Neural cell (in vitro differentiated cells): ENCODE measurements at regions not wholly inside any gene's neighbourhood (a gene's known extent, or its start where the extent isn't known, plus 50 kb on each side); places are given as distances from the start of the nearest gene placed in this dataset.

ENCODE experiments used
- H2AFZ ChIP-seq: fragments of 200-600, 300-800 bp; sonication (generic), shearing (Covaris generic); 2 replicates; pipeline ENCODE4 v1.6.0; 2014; ENCODE audit warnings: low read depth, mild to moderate bottlenecking, antibody characterized with exemption, low read length, moderate library complexity
- H3F3A ChIP-seq: fragments of 200-600 bp; shearing (Covaris generic); 2 replicates; pipeline ENCODE4 v1.6.1; 2016; ENCODE audit warnings: mild to moderate bottlenecking, moderate library complexity, mixed read lengths, antibody characterized with exemption, low read length; ENCODE audit not compliant: insufficient read depth, poor library complexity, severe bottlenecking
- H3K27ac ChIP-seq: fragments of 200-600, 300-800 bp; sonication (generic), shearing (Covaris generic); 2 replicates; pipeline ENCODE4 v1.5.1; 2014; ENCODE audit warnings: mild to moderate bottlenecking, low read length, moderate library complexity
- H3K27me3 ChIP-seq: fragments of 300-800, 200-600 bp; sonication (generic), shearing (Covaris generic); 2 replicates; pipeline ENCODE4 v1.6.0; 2014; ENCODE audit warnings: mild to moderate bottlenecking, low read depth, low read length, moderate library complexity; ENCODE audit not compliant: insufficient read depth
- H3K36me3 ChIP-seq: fragments of 300-800, 200-600 bp; sonication (generic), shearing (Covaris generic); 2 replicates; pipeline ENCODE4 v1.5.1; 2014; ENCODE audit warnings: mild to moderate bottlenecking, antibody characterized with exemption, low read length, moderate library complexity; ENCODE audit not compliant: insufficient read depth
- H3K4me2 ChIP-seq: fragments of 300-800, 200-600 bp; sonication (generic), shearing (Covaris generic); 2 replicates; pipeline ENCODE4 v1.6.0; 2014; ENCODE audit warnings: mild to moderate bottlenecking, low read length
- H3K4me3 ChIP-seq: fragments of 300-800, 200-600 bp; sonication (generic), shearing (Covaris generic); 2 replicates; pipeline ENCODE4 v1.5.1; 2014; ENCODE audit warnings: mild to moderate bottlenecking, low read length, moderate library complexity
- H3K79me2 ChIP-seq: fragments of 200-600 bp; shearing (Covaris generic); replicated peaks from 2 replicates; pipeline ENCODE4 v1.6.0; 2014; ENCODE audit warnings: mild to moderate bottlenecking, low read length, moderate library complexity; ENCODE audit not compliant: insufficient read depth
- H3K9ac ChIP-seq: fragments of 300-800, 200-600 bp; sonication (generic), shearing (Covaris generic); 2 replicates; pipeline ENCODE4 v1.6.1; 2016; ENCODE audit warnings: mild to moderate bottlenecking, low read length, mixed read lengths
- H3K9me2 ChIP-seq: fragments of 200-600 bp; shearing (Covaris generic); 2 replicates; pipeline ENCODE4 v1.6.1; 2016; ENCODE audit warnings: mild to moderate bottlenecking, low read length, mixed read lengths; ENCODE audit not compliant: insufficient read depth
- H3K9me3 ChIP-seq: fragments of 200-600, 300-800 bp; sonication (generic), shearing (Covaris generic); 2 replicates; pipeline ENCODE4 v1.6.1; 2016; ENCODE audit warnings: mild to moderate bottlenecking, mixed run types, low read length, moderate library complexity, mixed read lengths
- H4K20me1 ChIP-seq: fragments of 200-600 bp; shearing (Covaris generic); 2 replicates; pipeline ENCODE4 v1.6.1; 2016; ENCODE audit warnings: mild to moderate bottlenecking, mixed run types; ENCODE audit not compliant: insufficient read depth
- EP300 ChIP-seq: fragments of 450-650 bp; conservative IDR thresholded peaks from 2 replicates; pipeline ENCODE4 v1.6.1; 2014; ENCODE audit warnings: antibody characterized with exemption, mild to moderate bottlenecking, moderate library complexity; ENCODE audit not compliant: poor library complexity, severe bottlenecking
- EZH2 ChIP-seq: fragments of 200-600, 300-800 bp; shearing (Covaris generic), sonication (generic); IDR thresholded peaks from 2 replicates; pipeline ENCODE4 v1.6.1; 2014; ENCODE audit warnings: antibody characterized with exemption, low read length, borderline replicate concordance, mild to moderate bottlenecking; ENCODE audit not compliant: insufficient read depth, poor library complexity, severe bottlenecking
- MXI1 ChIP-seq: fragments of 450-650 bp; conservative IDR thresholded peaks from 2 replicates; pipeline ENCODE4 v1.6.1; 2014; ENCODE audit warnings: antibody characterized with exemption, mild to moderate bottlenecking; ENCODE audit not compliant: poor library complexity, severe bottlenecking
- POLR2AphosphoS5 ChIP-seq: IDR thresholded peaks from 2 replicates; pipeline ENCODE4 v1.6.1; 2012
- RAD21 ChIP-seq: fragments of 450-650 bp; conservative IDR thresholded peaks from 2 replicates; pipeline ENCODE4 v1.6.1; 2014; ENCODE audit warnings: antibody characterized with exemption, mild to moderate bottlenecking, moderate library complexity
- SMC3 ChIP-seq: fragments of 450-650 bp; conservative IDR thresholded peaks from 2 replicates; pipeline ENCODE4 v1.6.1; 2014; ENCODE audit warnings: antibody characterized with exemption, mild to moderate bottlenecking, moderate library complexity; ENCODE audit not compliant: poor library complexity
- TAF1 ChIP-seq: IDR thresholded peaks from 2 replicates; pipeline ENCODE4 v1.6.1; 2012; ENCODE audit warnings: low read depth
- TF ChIP-seq, protein P1 (sequence below): IDR thresholded peaks from 2 replicates; pipeline ENCODE4 v1.6.1; 2012; ENCODE audit warnings: borderline replicate concordance

DNA sequence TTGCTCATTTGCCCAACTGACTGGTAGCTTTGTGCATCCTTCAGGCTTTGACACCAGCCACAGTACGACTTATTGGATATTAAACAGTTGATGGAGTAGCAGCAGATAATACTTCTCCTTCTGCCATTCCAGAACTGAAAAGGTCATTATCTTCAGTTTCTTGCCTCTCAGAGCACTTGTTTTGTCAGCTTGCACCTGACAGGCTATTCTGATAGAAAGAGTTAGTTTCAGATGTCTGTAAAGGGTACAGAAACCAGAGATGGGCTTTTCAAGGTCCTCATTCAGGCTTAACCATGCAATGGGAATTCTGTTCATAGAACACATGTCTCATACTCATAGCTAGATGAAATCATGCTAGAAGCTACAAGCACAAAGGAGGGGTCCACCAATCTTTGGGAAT lies 367.2 kb downstream of the OTOL1 start:
- TF ChIP-seq SMC3 (no peak), TAF1 (no peak), RAD21 (no peak), EP300 (no peak)
- TF ChIP-seq, protein P1, sequence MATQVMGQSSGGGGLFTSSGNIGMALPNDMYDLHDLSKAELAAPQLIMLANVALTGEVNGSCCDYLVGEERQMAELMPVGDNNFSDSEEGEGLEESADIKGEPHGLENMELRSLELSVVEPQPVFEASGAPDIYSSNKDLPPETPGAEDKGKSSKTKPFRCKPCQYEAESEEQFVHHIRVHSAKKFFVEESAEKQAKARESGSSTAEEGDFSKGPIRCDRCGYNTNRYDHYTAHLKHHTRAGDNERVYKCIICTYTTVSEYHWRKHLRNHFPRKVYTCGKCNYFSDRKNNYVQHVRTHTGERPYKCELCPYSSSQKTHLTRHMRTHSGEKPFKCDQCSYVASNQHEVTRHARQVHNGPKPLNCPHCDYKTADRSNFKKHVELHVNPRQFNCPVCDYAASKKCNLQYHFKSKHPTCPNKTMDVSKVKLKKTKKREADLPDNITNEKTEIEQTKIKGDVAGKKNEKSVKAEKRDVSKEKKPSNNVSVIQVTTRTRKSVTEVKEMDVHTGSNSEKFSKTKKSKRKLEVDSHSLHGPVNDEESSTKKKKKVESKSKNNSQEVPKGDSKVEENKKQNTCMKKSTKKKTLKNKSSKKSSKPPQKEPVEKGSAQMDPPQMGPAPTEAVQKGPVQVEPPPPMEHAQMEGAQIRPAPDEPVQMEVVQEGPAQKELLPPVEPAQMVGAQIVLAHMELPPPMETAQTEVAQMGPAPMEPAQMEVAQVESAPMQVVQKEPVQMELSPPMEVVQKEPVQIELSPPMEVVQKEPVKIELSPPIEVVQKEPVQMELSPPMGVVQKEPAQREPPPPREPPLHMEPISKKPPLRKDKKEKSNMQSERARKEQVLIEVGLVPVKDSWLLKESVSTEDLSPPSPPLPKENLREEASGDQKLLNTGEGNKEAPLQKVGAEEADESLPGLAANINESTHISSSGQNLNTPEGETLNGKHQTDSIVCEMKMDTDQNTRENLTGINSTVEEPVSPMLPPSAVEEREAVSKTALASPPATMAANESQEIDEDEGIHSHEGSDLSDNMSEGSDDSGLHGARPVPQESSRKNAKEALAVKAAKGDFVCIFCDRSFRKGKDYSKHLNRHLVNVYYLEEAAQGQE, result no peak
- H4K20me1 ChIP-seq, result no peaks in the 10 kb centered on the region
- no peaks in the 10 kb centered on the region for H3K9me2 ChIP-seq
- no peak overlapping the region for H2AFZ ChIP-seq
- no peak overlapping the region for H3K4me2 ChIP-seq
- no peak overlapping the region for H3K4me3 ChIP-seq
- H3K27ac ChIP-seq, result no peak overlapping the region
- H3K9me3 ChIP-seq, result no peaks in the 10 kb centered on the region
- H3K27me3 ChIP-seq, result no peaks in the 10 kb centered on the region
- no peaks in the 10 kb centered on the region for H3K79me2 ChIP-seq
- H3K36me3 ChIP-seq, result no peaks in the 10 kb centered on the region
- H3F3A ChIP-seq, result no peaks in the 10 kb centered on the region
- no peak overlapping the region for H3K9ac ChIP-seq

DNA sequence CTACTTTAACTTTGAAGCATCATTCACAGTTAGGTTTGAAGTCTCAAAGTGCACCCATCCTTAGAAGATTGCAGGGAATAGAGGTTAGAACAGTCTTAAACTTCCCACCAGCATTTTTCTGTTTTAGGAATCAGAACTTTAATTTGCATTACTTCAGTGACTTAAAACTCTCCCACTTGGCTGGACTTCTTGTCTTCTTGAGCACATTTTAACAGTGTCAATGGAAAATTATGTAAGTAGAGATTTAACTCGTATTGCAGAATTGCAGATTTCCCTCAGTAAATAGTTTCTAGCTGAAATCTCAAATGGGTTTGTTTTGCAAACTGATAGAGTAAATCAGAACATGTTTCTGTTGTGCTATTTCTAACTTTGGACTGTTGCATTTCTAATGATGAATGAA lies 369.6 kb downstream of the OTOL1 start:
- no peaks in the 10 kb centered on the region for H3K27me3 ChIP-seq
- H3K9ac ChIP-seq, result no peak overlapping the region
- H3K27ac ChIP-seq, result no peak overlapping the region
- no peaks in the 10 kb centered on the region for H3K36me3 ChIP-seq
- H4K20me1 ChIP-seq, result no peaks in the 10 kb centered on the region
- no peaks in the 10 kb centered on the region for H3K9me2 ChIP-seq
- no peaks in the 10 kb centered on the region for H3K79me2 ChIP-seq
- H3K4me2 ChIP-seq, result no peak overlapping the region
- no peak overlapping the region for H2AFZ ChIP-seq
- no peaks in the 10 kb centered on the region for H3K9me3 ChIP-seq
- H3K4me3 ChIP-seq, result no peak overlapping the region
- TF ChIP-seq RAD21 (no peak), MXI1 (no peak), POLR2AphosphoS5 (no peak), EP300 (no peak)
- TF ChIP-seq, protein P1, result no peak
- no peaks in the 10 kb centered on the region for H3F3A ChIP-seq

DNA sequence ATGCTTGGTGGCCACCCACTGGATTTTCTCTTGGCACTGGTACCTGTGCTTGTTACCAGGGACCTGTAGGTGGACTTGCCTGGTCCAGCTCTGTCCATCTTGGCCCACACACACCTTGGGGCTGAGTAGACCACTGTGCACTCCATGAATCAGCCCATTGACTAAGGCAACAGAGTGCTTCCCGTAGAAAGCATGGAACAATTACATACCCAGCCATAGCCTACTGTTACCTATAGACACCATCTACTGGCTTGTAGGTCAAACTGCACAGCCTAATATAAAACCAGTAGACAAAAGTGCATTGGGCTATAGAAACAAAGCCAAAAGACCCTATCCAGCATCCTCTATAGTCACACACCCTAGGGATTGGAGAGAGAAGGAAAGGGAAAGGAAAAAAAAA lies 378.9 kb downstream of the OTOL1 start:
- Histone ChIP-seq H3K36me3 (no peaks in the 10 kb centered on the region), H3K9ac (no peak overlapping the region), H3K9me2 (no peaks in the 10 kb centered on the region), H3K4me3 (no peak overlapping the region), H3K9me3 (no peaks in the 10 kb centered on the region), H3K4me2 (no peak overlapping the region), H3F3A (no peaks in the 10 kb centered on the region), H3K27ac (no peak overlapping the region), H3K27me3 (no peaks in the 10 kb centered on the region), H2AFZ (no peak overlapping the region), H3K79me2 (no peaks in the 10 kb centered on the region), H4K20me1 (no peaks in the 10 kb centered on the region)
- TF ChIP-seq RAD21, result no peak
- TF ChIP-seq EP300, result no peak
- no peak for TF ChIP-seq TAF1
- TF ChIP-seq POLR2AphosphoS5, result no peak
- TF ChIP-seq SMC3, result no peak
- TF ChIP-seq, protein P1, result no peak
- no peak for TF ChIP-seq EZH2
- no peak for TF ChIP-seq MXI1
